SU-DHL-6 (cell line): ENCODE measurements at regions not wholly inside any gene's neighbourhood (a gene's known extent, or its start where the extent isn't known, plus 50 kb on each side); places are given as distances from the start of the nearest gene placed in this dataset.

ENCODE experiments used
- EZH2phosphoT487 ChIP-seq: fragments of 200-600 bp; sonication (generic), shearing (Covaris generic); conservative IDR thresholded peaks from 2 replicates; pipeline ENCODE4 v1.6.1; 2018; ENCODE audit warnings: mild to moderate bottlenecking, antibody characterized with exemption, low read length, moderate library complexity, mixed read lengths
- TF ChIP-seq, protein P1 (sequence below): fragments of 200-600 bp; sonication (generic); IDR thresholded peaks from one replicate; pipeline ENCODE4 v1.5.1; 2017; ENCODE audit warnings: antibody characterized with exemption, mild to moderate bottlenecking, low read length, moderate library complexity; ENCODE audit not compliant: insufficient read depth, poor library complexity, severe bottlenecking

DNA sequence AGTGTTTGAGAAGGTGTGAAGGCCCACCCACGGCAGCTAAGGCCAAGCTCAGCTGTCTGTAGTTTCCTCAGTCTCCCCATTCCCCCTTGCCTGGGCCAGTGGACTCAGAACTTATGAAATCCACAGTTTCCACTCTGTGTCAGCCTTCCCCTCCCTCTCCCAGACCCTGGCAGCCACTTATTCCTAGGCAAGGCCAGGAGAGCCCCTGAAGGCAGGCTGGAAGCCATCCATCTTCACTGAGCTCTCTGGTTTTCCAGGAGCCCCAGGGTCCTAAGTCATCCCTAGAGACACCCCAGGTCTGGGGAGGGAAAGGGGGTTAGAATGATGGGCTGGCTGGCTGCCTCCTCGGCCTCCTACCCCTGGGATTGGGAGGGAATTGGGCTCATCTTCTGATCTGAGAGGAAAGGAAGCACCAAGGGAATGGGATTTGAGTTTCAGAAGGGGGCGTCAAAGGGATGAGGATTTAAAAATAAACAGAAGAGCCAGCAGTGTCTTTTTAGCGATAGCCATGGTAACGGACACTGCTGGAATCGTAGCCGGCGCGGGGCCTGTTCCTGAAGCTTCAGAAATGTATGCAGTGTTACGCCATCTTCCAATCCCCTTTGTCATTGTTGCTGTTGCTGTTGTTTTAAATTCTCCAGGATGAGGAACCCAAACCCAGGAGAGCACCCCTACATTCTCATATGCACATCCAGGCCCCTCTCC is 561.1 kb upstream of the CADM1 start:
- TF ChIP-seq, protein P1, sequence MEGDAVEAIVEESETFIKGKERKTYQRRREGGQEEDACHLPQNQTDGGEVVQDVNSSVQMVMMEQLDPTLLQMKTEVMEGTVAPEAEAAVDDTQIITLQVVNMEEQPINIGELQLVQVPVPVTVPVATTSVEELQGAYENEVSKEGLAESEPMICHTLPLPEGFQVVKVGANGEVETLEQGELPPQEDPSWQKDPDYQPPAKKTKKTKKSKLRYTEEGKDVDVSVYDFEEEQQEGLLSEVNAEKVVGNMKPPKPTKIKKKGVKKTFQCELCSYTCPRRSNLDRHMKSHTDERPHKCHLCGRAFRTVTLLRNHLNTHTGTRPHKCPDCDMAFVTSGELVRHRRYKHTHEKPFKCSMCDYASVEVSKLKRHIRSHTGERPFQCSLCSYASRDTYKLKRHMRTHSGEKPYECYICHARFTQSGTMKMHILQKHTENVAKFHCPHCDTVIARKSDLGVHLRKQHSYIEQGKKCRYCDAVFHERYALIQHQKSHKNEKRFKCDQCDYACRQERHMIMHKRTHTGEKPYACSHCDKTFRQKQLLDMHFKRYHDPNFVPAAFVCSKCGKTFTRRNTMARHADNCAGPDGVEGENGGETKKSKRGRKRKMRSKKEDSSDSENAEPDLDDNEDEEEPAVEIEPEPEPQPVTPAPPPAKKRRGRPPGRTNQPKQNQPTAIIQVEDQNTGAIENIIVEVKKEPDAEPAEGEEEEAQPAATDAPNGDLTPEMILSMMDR, result no peak
- TF ChIP-seq EZH2phosphoT487, result no peak
